ENCODE measurements at regions not wholly inside any gene's neighbourhood (a gene's known extent, or its start where the extent isn't known, plus 50 kb on each side); places are given as distances from the start of the nearest gene placed in this dataset.

GRCh38 chr4:13778367-13778766, 150.8 kb upstream of the BOD1L1 start:
- H3K27me3 ChIP-seq (ENCODE audit: control insufficient read depth, low read length), result no peaks in the 10 kb centered on the region
- no peaks in the 10 kb centered on the region for H3F3A ChIP-seq (ENCODE audit: control insufficient read depth, insufficient read depth)
- H3K9me2 ChIP-seq (replicated peaks; ENCODE audit: control insufficient read depth, low read length), result no peaks in the 10 kb centered on the region
- H3K79me2 ChIP-seq (ENCODE audit: control insufficient read depth, low read length), result no peaks in the 10 kb centered on the region
- no peak overlapping the region for H3K4me2 ChIP-seq (ENCODE audit: low read length)
- H4K20me1 ChIP-seq (ENCODE audit: control insufficient read depth, insufficient read depth, low read depth, low read length), result no peaks in the 10 kb centered on the region
- no peaks in the 10 kb centered on the region for H3K4me1 ChIP-seq (ENCODE audit: control insufficient read depth, low read length)
- TF ChIP-seq EZH2phosphoT487 (IDR thresholded peaks at IDR 0.05; ENCODE audit: borderline replicate concordance, low read length), result no peak
- no peak for TF ChIP-seq CTCF (IDR thresholded peaks at IDR 0.05; ENCODE audit: low read depth, low read length, poor library complexity, severe bottlenecking)
- no peak overlapping the region for H3K27ac ChIP-seq (ENCODE audit: low read depth, low read length)
- H3K36me3 ChIP-seq (ENCODE audit: control insufficient read depth, low read length), result no peaks in the 10 kb centered on the region
- no peaks in the 10 kb centered on the region for H3K9me3 ChIP-seq (ENCODE audit: control insufficient read depth, insufficient read depth, low read length)
- no peak overlapping the region for H3K4me3 ChIP-seq (ENCODE audit: low read length)

GRCh38 chr4:13782231-13782630, 154.7 kb upstream of the BOD1L1 start:
- Histone ChIP-seq H4K20me1 (ENCODE audit: control insufficient read depth, insufficient read depth, low read depth, low read length) (no peaks in the 10 kb centered on the region), H3K9me3 (ENCODE audit: control insufficient read depth, insufficient read depth, low read length) (no peaks in the 10 kb centered on the region), H3K4me2 (ENCODE audit: low read length) (no peak overlapping the region), H3K27me3 (ENCODE audit: control insufficient read depth, low read length) (no peaks in the 10 kb centered on the region), H3K27ac (ENCODE audit: low read depth, low read length) (no peak overlapping the region), H3K79me2 (ENCODE audit: control insufficient read depth, low read length) (no peaks in the 10 kb centered on the region), H3K4me3 (ENCODE audit: low read length) (no peak overlapping the region), H3F3A (ENCODE audit: control insufficient read depth, insufficient read depth) (no peaks in the 10 kb centered on the region), H3K9me2 (replicated peaks; ENCODE audit: control insufficient read depth, low read length) (no peaks in the 10 kb centered on the region), H3K4me1 (ENCODE audit: control insufficient read depth, low read length) (no peaks in the 10 kb centered on the region), H3K36me3 (ENCODE audit: control insufficient read depth, low read length) (no peaks in the 10 kb centered on the region)
- TF ChIP-seq CTCF (IDR thresholded peaks at IDR 0.05; ENCODE audit: low read depth, low read length, poor library complexity, severe bottlenecking), result no peak
- no peak for TF ChIP-seq EZH2phosphoT487 (IDR thresholded peaks at IDR 0.05; ENCODE audit: borderline replicate concordance, low read length)

GRCh38 chr4:13783800-13784411, 156.4 kb upstream of the BOD1L1 start:
- Histone ChIP-seq H3K36me3 (ENCODE audit: control insufficient read depth, low read length) (no peaks in the 10 kb centered on the region), H4K20me1 (ENCODE audit: control insufficient read depth, insufficient read depth, low read depth, low read length) (no peaks in the 10 kb centered on the region), H3K79me2 (ENCODE audit: control insufficient read depth, low read length) (no peaks in the 10 kb centered on the region), H3F3A (ENCODE audit: control insufficient read depth, insufficient read depth) (no peaks in the 10 kb centered on the region), H3K4me1 (ENCODE audit: control insufficient read depth, low read length) (no peaks in the 10 kb centered on the region), H3K4me2 (ENCODE audit: low read length) (no peak overlapping the region), H3K9me2 (replicated peaks; ENCODE audit: control insufficient read depth, low read length) (no peaks in the 10 kb centered on the region), H3K27me3 (ENCODE audit: control insufficient read depth, low read length) (no peaks in the 10 kb centered on the region), H3K4me3 (ENCODE audit: low read length) (no peak overlapping the region), H3K9me3 (ENCODE audit: control insufficient read depth, insufficient read depth, low read length) (no peaks in the 10 kb centered on the region), H3K27ac (ENCODE audit: low read depth, low read length) (no peak overlapping the region)
- TF ChIP-seq CTCF (IDR thresholded peaks at IDR 0.05; ENCODE audit: low read depth, low read length, poor library complexity, severe bottlenecking), result no peak
- no peak for TF ChIP-seq EZH2phosphoT487 (IDR thresholded peaks at IDR 0.05; ENCODE audit: borderline replicate concordance, low read length)

Data from DOHH2 (cell line).